ENCODE measurements at regions not wholly inside any gene's neighbourhood (a gene's known extent, or its start where the extent isn't known, plus 50 kb on each side); places are given as distances from the start of the nearest gene placed in this dataset.
A peak's percentile ranks its signal among the peaks of the same experiment; 100 is the strongest.

- H3K23ac ChIP-seq (ENCODE audit: insufficient read length) = no peak overlapping the region
- H2BK120ac ChIP-seq (replicated peaks; ENCODE audit: low read depth, low read length) = no peak overlapping the region
- no peaks in the 10 kb centered on the region; a peak in 1 of 7 replicates for H3K27me3 ChIP-seq (replicated peaks in 1 of 4; ENCODE audit: control insufficient read depth in 3 of 4, extremely low read depth in 1 of 4, insufficient read depth in 3 of 4, low read length in 3 of 4)
- no peak overlapping the region for H3K4me3 ChIP-seq (ENCODE audit: extremely low read depth in 1 of 4, insufficient read depth in 2 of 4, low read depth in 3 of 4, low read length in 4 of 4)
- H4K8ac ChIP-seq (ENCODE audit: extremely low read depth, insufficient read depth, low read length) = no peak overlapping the region
- H2BK20ac ChIP-seq (ENCODE audit: low read length) = no peak overlapping the region
- H3K27ac ChIP-seq (ENCODE audit: low read depth, low read length) = no peak overlapping the region
- H3K4me1 ChIP-seq (replicated peaks in 1 of 4; ENCODE audit: control insufficient read depth in 3 of 4, insufficient read depth in 4 of 4, low read length in 3 of 4) = no peaks in the 10 kb centered on the region
- no peaks in the 10 kb centered on the region for H3K79me2 ChIP-seq (ENCODE audit: control insufficient read depth in 1 of 2, insufficient read depth in 2 of 2, low read length in 2 of 2)
- WGBS, 2 experiments (ENCODE audit: extremely low coverage in 1 of 2, insufficient coverage in 1 of 2, insufficient read length in 1 of 2, insufficient replicate concordance in 2 of 2, low coverage in 1 of 2, low lambda C conversion rate in 2 of 2, missing lambda C conversion rate in 1 of 2) = 89% methylated on average over 4 of the region's 4 CpGs; no CpG with 5 or more reads in 1 of the 2 experiments
- no peak overlapping the region for H2BK5ac ChIP-seq (ENCODE audit: low read depth, low read length)
- POLR2A ChIA-PET (ENCODE audit: partially characterized antibody) = no interaction called here
- H4K91ac ChIP-seq (replicated peaks; ENCODE audit: insufficient read length, low read length) = no peak overlapping the region
- FAIRE-seq (no peak), DNase-seq (ENCODE audit: low read depth in 1 of 2, low spot score in 2 of 2) (no peak)
- no peak overlapping the region for H3K14ac ChIP-seq (ENCODE audit: insufficient read length)
- peaks cover 5% of the 10 kb centered on the region; the same call in 1 of the 2 replicates for H3K23me2 ChIP-seq (ENCODE audit: low read depth, low read length)
- no peaks in the 10 kb centered on the region for H4K20me1 ChIP-seq (replicated peaks in 1 of 2; ENCODE audit: control insufficient read depth in 1 of 2, insufficient read depth in 2 of 2, low read length in 2 of 2)
- TF ChIP-seq JUND (IDR thresholded peaks at IDR 0.05; ENCODE audit: low read length) (peak; percentile 64; the same call in 1 of the 2 replicates), BCL11A (IDR thresholded peaks at IDR 0.05; ENCODE audit: low read depth in 2 of 2, low read length in 2 of 2) (no peak), CBX8 (IDR thresholded peaks at IDR 0.05; ENCODE audit: borderline replicate concordance, low read depth, low read length) (no peak), SIRT6 (IDR thresholded peaks at IDR 0.05; ENCODE audit: low read length) (no peak)
- CTCF ChIA-PET (ENCODE audit: partially characterized antibody) = no interaction called here
- no peaks in the 10 kb centered on the region for H3K36me3 ChIP-seq (ENCODE audit: control insufficient read depth in 2 of 4, insufficient read depth in 4 of 4, low read length in 3 of 4)
- no peak overlapping the region for H3K18ac ChIP-seq (ENCODE audit: extremely low read depth, low read length)
- no peak overlapping the region for H2BK12ac ChIP-seq (ENCODE audit: low read depth, low read length)
- no peak overlapping the region for H2BK15ac ChIP-seq (ENCODE audit: low read length)
- no peak overlapping the region for H4K5ac ChIP-seq (ENCODE audit: insufficient read length, low read depth, low read length)
- H3K9me3 ChIP-seq (ENCODE audit: insufficient read depth in 2 of 2, low read depth in 1 of 2, low read length in 1 of 2) = no peaks in the 10 kb centered on the region
- no peak overlapping the region for H2AK5ac ChIP-seq (ENCODE audit: low read depth, low read length)
- no peaks in the 10 kb centered on the region for H3K79me1 ChIP-seq (ENCODE audit: low read depth, low read length)
- H3K9ac ChIP-seq (replicated peaks in 1 of 4; ENCODE audit: extremely low read depth in 1 of 4, low read depth in 3 of 4, low read length in 3 of 4) = no peak overlapping the region
- no peak overlapping the region for H3K56ac ChIP-seq (replicated peaks; ENCODE audit: insufficient read length, low read depth, low read length)
- H3K4ac ChIP-seq (replicated peaks; ENCODE audit: insufficient read length, low read depth, low read length) = no peak overlapping the region
- H3K4me2 ChIP-seq (ENCODE audit: insufficient read depth in 1 of 2, low read depth in 2 of 2, low read length in 2 of 2) = no peak overlapping the region
- no peak overlapping the region for H2AFZ ChIP-seq (ENCODE audit: low read length)
Observed at GRCh38 chr14:88983755-88984154, 159.3 kb downstream of the TTC8 start.

All from H1 (cell line).